ENCODE measurements at regions not wholly inside any gene's neighbourhood (a gene's known extent, or its start where the extent isn't known, plus 50 kb on each side); places are given as distances from the start of the nearest gene placed in this dataset.

GRCh38 chr6:104596091-104596490 lies 263.6 kb downstream of the HACE1 start:
- no peaks in the 10 kb centered on the region for H3K27me3 ChIP-seq (ENCODE audit: insufficient read depth, low read length)
- H3K4me3 ChIP-seq (ENCODE audit: low read depth, low read length, poor library complexity, severe bottlenecking), result no peak overlapping the region
- no peak overlapping the region for H3K27ac ChIP-seq (ENCODE audit: low read depth, low read length, poor library complexity, severe bottlenecking)
- H3F3A ChIP-seq (ENCODE audit: insufficient read depth, low read length), result no peaks in the 10 kb centered on the region
- no peaks in the 10 kb centered on the region for H3K36me3 ChIP-seq (ENCODE audit: insufficient read depth, low read length)
- H3K9me3 ChIP-seq (ENCODE audit: low read length), result no peaks in the 10 kb centered on the region
- no peak overlapping the region for H3K4me2 ChIP-seq (ENCODE audit: low read length)
- no peaks in the 10 kb centered on the region for H4K20me1 ChIP-seq (ENCODE audit: insufficient read depth, low read length)
- no peak for TF ChIP-seq EZH2 (IDR thresholded peaks at IDR 0.05; ENCODE audit: borderline replicate concordance, low read length)
- TF ChIP-seq, protein P1, sequence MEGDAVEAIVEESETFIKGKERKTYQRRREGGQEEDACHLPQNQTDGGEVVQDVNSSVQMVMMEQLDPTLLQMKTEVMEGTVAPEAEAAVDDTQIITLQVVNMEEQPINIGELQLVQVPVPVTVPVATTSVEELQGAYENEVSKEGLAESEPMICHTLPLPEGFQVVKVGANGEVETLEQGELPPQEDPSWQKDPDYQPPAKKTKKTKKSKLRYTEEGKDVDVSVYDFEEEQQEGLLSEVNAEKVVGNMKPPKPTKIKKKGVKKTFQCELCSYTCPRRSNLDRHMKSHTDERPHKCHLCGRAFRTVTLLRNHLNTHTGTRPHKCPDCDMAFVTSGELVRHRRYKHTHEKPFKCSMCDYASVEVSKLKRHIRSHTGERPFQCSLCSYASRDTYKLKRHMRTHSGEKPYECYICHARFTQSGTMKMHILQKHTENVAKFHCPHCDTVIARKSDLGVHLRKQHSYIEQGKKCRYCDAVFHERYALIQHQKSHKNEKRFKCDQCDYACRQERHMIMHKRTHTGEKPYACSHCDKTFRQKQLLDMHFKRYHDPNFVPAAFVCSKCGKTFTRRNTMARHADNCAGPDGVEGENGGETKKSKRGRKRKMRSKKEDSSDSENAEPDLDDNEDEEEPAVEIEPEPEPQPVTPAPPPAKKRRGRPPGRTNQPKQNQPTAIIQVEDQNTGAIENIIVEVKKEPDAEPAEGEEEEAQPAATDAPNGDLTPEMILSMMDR (IDR thresholded peaks at IDR 0.05; ENCODE audit: low read length), result no peak
- no peak overlapping the region for H3K9ac ChIP-seq (ENCODE audit: low read length)
- no peaks in the 10 kb centered on the region for H3K79me2 ChIP-seq (ENCODE audit: insufficient read depth, low read length)
- no peak overlapping the region for H2AFZ ChIP-seq (ENCODE audit: low read length)
- H3K4me1 ChIP-seq (ENCODE audit: insufficient read depth, low read length, severe bottlenecking), result no peaks in the 10 kb centered on the region
- H3K9me2 ChIP-seq (ENCODE audit: low read depth, low read length), result no peaks in the 10 kb centered on the region

- Histone ChIP-seq H3K9me2 (ENCODE audit: low read depth, low read length) (no peaks in the 10 kb centered on the region), H3K4me3 (ENCODE audit: low read depth, low read length, poor library complexity, severe bottlenecking) (no peak overlapping the region), H3F3A (ENCODE audit: insufficient read depth, low read length) (no peaks in the 10 kb centered on the region), H3K79me2 (ENCODE audit: insufficient read depth, low read length) (no peaks in the 10 kb centered on the region), H2AFZ (ENCODE audit: low read length) (no peak overlapping the region), H3K4me1 (ENCODE audit: insufficient read depth, low read length, severe bottlenecking) (no peaks in the 10 kb centered on the region), H3K27me3 (ENCODE audit: insufficient read depth, low read length) (no peaks in the 10 kb centered on the region), H3K4me2 (ENCODE audit: low read length) (no peak overlapping the region), H3K36me3 (ENCODE audit: insufficient read depth, low read length) (no peaks in the 10 kb centered on the region), H3K9me3 (ENCODE audit: low read length) (no peaks in the 10 kb centered on the region), H3K9ac (ENCODE audit: low read length) (no peak overlapping the region), H4K20me1 (ENCODE audit: insufficient read depth, low read length) (no peaks in the 10 kb centered on the region), H3K27ac (ENCODE audit: low read depth, low read length, poor library complexity, severe bottlenecking) (no peak overlapping the region)
- TF ChIP-seq EZH2 (IDR thresholded peaks at IDR 0.05; ENCODE audit: borderline replicate concordance, low read length), result no peak
- TF ChIP-seq, protein P1 (IDR thresholded peaks at IDR 0.05; ENCODE audit: low read length), result no peak
Measured at GRCh38 chr6:104595311-104595820, 264.4 kb downstream of the HACE1 start.

GRCh38 chr6:104591573-104592334 lies 268.0 kb downstream of the HACE1 start:
- Histone ChIP-seq H3K9me3 (ENCODE audit: low read length) (no peaks in the 10 kb centered on the region), H3K4me2 (ENCODE audit: low read length) (no peak overlapping the region), H2AFZ (ENCODE audit: low read length) (no peak overlapping the region), H4K20me1 (ENCODE audit: insufficient read depth, low read length) (no peaks in the 10 kb centered on the region), H3K27me3 (ENCODE audit: insufficient read depth, low read length) (no peaks in the 10 kb centered on the region), H3K79me2 (ENCODE audit: insufficient read depth, low read length) (no peaks in the 10 kb centered on the region), H3K4me1 (ENCODE audit: insufficient read depth, low read length, severe bottlenecking) (no peaks in the 10 kb centered on the region), H3K9me2 (ENCODE audit: low read depth, low read length) (no peaks in the 10 kb centered on the region), H3K36me3 (ENCODE audit: insufficient read depth, low read length) (no peaks in the 10 kb centered on the region), H3K9ac (ENCODE audit: low read length) (no peak overlapping the region), H3K27ac (ENCODE audit: low read depth, low read length, poor library complexity, severe bottlenecking) (no peak overlapping the region), H3K4me3 (ENCODE audit: low read depth, low read length, poor library complexity, severe bottlenecking) (no peak overlapping the region), H3F3A (ENCODE audit: insufficient read depth, low read length) (no peaks in the 10 kb centered on the region)
- no peak for TF ChIP-seq EZH2 (IDR thresholded peaks at IDR 0.05; ENCODE audit: borderline replicate concordance, low read length)
- TF ChIP-seq, protein P1 (IDR thresholded peaks at IDR 0.05; ENCODE audit: low read length), result no peak

Measured in OCI-LY1 (cell line).